ENCODE measurements at regions not wholly inside any gene's neighbourhood (a gene's known extent, or its start where the extent isn't known, plus 50 kb on each side); places are given as distances from the start of the nearest gene placed in this dataset.
A peak's percentile ranks its signal among the peaks of the same experiment; 100 is the strongest.

GRCh38 chr1:212234431-212235395, 50.5 kb upstream of the PPP2R5A start (continued):
- TF ChIP-seq USF1 (CRISPR knock-in tag; IDR thresholded peaks at IDR 0.05) = no peak
- TF ChIP-seq, protein P1, sequence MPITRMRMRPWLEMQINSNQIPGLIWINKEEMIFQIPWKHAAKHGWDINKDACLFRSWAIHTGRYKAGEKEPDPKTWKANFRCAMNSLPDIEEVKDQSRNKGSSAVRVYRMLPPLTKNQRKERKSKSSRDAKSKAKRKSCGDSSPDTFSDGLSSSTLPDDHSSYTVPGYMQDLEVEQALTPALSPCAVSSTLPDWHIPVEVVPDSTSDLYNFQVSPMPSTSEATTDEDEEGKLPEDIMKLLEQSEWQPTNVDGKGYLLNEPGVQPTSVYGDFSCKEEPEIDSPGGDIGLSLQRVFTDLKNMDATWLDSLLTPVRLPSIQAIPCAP (CRISPR knock-in tag; IDR thresholded peaks at IDR 0.05; ENCODE audit: borderline replicate concordance) = no peak
- no peak for TF ChIP-seq ZNF511 (CRISPR knock-in tag; IDR thresholded peaks at IDR 0.05)
- TF ChIP-seq RCOR1 (IDR thresholded peaks at IDR 0.05; ENCODE audit: borderline replicate concordance in 1 of 2, low read depth in 2 of 2, low read length in 2 of 2) = peak in 1 of 2 experiments; percentile 71; a peak in 1 of 4 replicates
- no peak for TF ChIP-seq CCAR2 (IDR thresholded peaks at IDR 0.05; ENCODE audit: low read depth, low read length)
- no peak for TF ChIP-seq BCOR (IDR thresholded peaks at IDR 0.05)
- no peak for TF ChIP-seq TCF7 (IDR thresholded peaks at IDR 0.05; ENCODE audit: borderline replicate concordance)
- TF ChIP-seq YY1 (IDR thresholded peaks at IDR 0.05; ENCODE audit: borderline replicate concordance in 1 of 3, control insufficient read depth in 1 of 3, extremely low read depth in 1 of 3, insufficient read depth in 3 of 3, insufficient read length in 1 of 3, insufficient replicate concordance in 2 of 3, low read depth in 1 of 3, low read length in 2 of 3) = no peak
- TF ChIP-seq ASH1L (IDR thresholded peaks at IDR 0.05; ENCODE audit: borderline replicate concordance, low read depth, partially characterized antibody) = no peak
- TF ChIP-seq SOX6 (IDR thresholded peaks at IDR 0.05) = peak; percentile 67
- no peak for TF ChIP-seq BRCA1 (IDR thresholded peaks at IDR 0.05)
- no peak for TF ChIP-seq BRCA1 (CRISPR knock-in tag; IDR thresholded peaks at IDR 0.05)
- TF ChIP-seq HMGXB4 (CRISPR knock-in tag; IDR thresholded peaks at IDR 0.05) = no peak
- TF ChIP-seq, protein P2, sequence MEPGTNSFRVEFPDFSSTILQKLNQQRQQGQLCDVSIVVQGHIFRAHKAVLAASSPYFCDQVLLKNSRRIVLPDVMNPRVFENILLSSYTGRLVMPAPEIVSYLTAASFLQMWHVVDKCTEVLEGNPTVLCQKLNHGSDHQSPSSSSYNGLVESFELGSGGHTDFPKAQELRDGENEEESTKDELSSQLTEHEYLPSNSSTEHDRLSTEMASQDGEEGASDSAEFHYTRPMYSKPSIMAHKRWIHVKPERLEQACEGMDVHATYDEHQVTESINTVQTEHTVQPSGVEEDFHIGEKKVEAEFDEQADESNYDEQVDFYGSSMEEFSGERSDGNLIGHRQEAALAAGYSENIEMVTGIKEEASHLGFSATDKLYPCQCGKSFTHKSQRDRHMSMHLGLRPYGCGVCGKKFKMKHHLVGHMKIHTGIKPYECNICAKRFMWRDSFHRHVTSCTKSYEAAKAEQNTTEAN (CRISPR knock-in tag; IDR thresholded peaks at IDR 0.05) = no peak
- TF ChIP-seq RNF2 (IDR thresholded peaks at IDR 0.05) = peak; percentile 40; the same call in 1 of the 2 replicates
- no peak for TF ChIP-seq ZNF41 (CRISPR knock-in tag; conservative IDR thresholded peaks at IDR 0.05)
- no peak for TF ChIP-seq HIVEP1 (CRISPR knock-in tag; IDR thresholded peaks at IDR 0.05)
- TF ChIP-seq HNRNPK (IDR thresholded peaks at IDR 0.05; ENCODE audit: low read depth, low read length, poor library complexity, severe bottlenecking) = no peak
- no peak for TF ChIP-seq ESRRA (IDR thresholded peaks at IDR 0.05; ENCODE audit: borderline replicate concordance, low read depth)
- TF ChIP-seq NR4A1 (CRISPR knock-in tag; IDR thresholded peaks at IDR 0.05) = 0 out of 2 replicates have a peak, but pooled peaks have one; percentile 8
- peak; percentile 90 for TF ChIP-seq NR4A1 (tag; IDR thresholded peaks at IDR 0.05)
